ENCODE measurements at regions not wholly inside any gene's neighbourhood (a gene's known extent, or its start where the extent isn't known, plus 50 kb on each side); places are given as distances from the start of the nearest gene placed in this dataset.

GRCh38 chr18:22342625-22343024 lies 75.1 kb downstream of the CTAGE1 start:
- no peak overlapping the region for H3K27ac ChIP-seq
- no peak for TF ChIP-seq CTCF (IDR thresholded peaks at IDR 0.05)
- H3K4me3 ChIP-seq: no peak overlapping the region
- DNase-seq (ENCODE audit: low spot score): no peak

GRCh38 chr18:22340331-22340730 lies 77.4 kb downstream of the CTAGE1 start:
- Histone ChIP-seq H3K27ac (no peak overlapping the region), H3K4me3 (no peak overlapping the region)
- DNase-seq (ENCODE audit: low spot score): no peak
- TF ChIP-seq CTCF (IDR thresholded peaks at IDR 0.05): no peak

GRCh38 chr18:22339913-22340312 lies 77.8 kb downstream of the CTAGE1 start:
- Histone ChIP-seq H3K4me3 (no peak overlapping the region), H3K27ac (no peak overlapping the region)
- no peak for DNase-seq (ENCODE audit: low spot score)
- no peak for TF ChIP-seq CTCF (IDR thresholded peaks at IDR 0.05)

GRCh38 chr18:22337833-22338232 lies 79.9 kb downstream of the CTAGE1 start:
- TF ChIP-seq CTCF (IDR thresholded peaks at IDR 0.05): no peak
- no peak overlapping the region for H3K4me3 ChIP-seq
- H3K27ac ChIP-seq: peak overlapping the region in 1 of 2 donors; percentile 64
- DNase-seq (ENCODE audit: low spot score): no peak

GRCh38 chr18:22337306-22337705 lies 80.4 kb downstream of the CTAGE1 start:
- TF ChIP-seq CTCF (IDR thresholded peaks at IDR 0.05): no peak
- no peak for DNase-seq (ENCODE audit: low spot score)
- peak overlapping the region in 1 of 2 donors; percentile 64 for H3K27ac ChIP-seq

GRCh38 chr18:22336406-22336805 lies 81.3 kb downstream of the CTAGE1 start:
- no peak for DNase-seq (ENCODE audit: low spot score)
- no peak for TF ChIP-seq CTCF (IDR thresholded peaks at IDR 0.05)
- Histone ChIP-seq H3K27ac (peak overlapping the region in 1 of 2 donors; percentile 52), H3K4me3 (no peak overlapping the region)

More at GRCh38 chr18:22337306-22337705, 80.4 kb downstream of the CTAGE1 start:
- no peak overlapping the region for H3K4me3 ChIP-seq

GRCh38 chr18:22335731-22336198 lies 82.0 kb downstream of the CTAGE1 start:
- DNase-seq (ENCODE audit: low spot score): no peak
- TF ChIP-seq CTCF (IDR thresholded peaks at IDR 0.05): no peak
- peak overlapping the region in 1 of 2 donors; percentile 52 for H3K27ac ChIP-seq
- peak overlapping the region; percentile 53 for H3K4me3 ChIP-seq
